T-helper 1 cell treated with Interleukin-12 subunit alpha and Interleukin-12 subunit beta and Interleukin-4 antibody, amounts not matched to agents 30 μg/mL and 1 μg/mL, for 36 hours (primary cell): ENCODE measurements at regions not wholly inside any gene's neighbourhood (a gene's known extent, or its start where the extent isn't known, plus 50 kb on each side); places are given as distances from the start of the nearest gene placed in this dataset.
A peak's percentile ranks its signal among the peaks of the same experiment; 100 is the strongest.
"Not testable (repeated sequence)": the region's sequence is repeated elsewhere in the genome, so short reads cannot be mapped to it uniquely, and the experiment has no call there.

Experiments used
- H3K27ac Mint-ChIP-seq: one replicate; pipeline ENCODE4 v1.8.0; 2021; ENCODE audit warnings: mild to moderate bottlenecking, mixed read lengths
- H3K27me3 Mint-ChIP-seq: one replicate; pipeline ENCODE4 v1.8.0; 2021; ENCODE audit warnings: low read depth, mixed read lengths
- H3K36me3 Mint-ChIP-seq: one replicate; pipeline ENCODE4 v1.8.0; 2021; ENCODE audit warnings: low read depth, mixed read lengths
- H3K4me1 Mint-ChIP-seq: one replicate; pipeline ENCODE4 v1.8.0; 2021; ENCODE audit warnings: low read depth, mixed read lengths
- H3K4me3 Mint-ChIP-seq: one replicate; pipeline ENCODE4 v1.8.0; 2021; ENCODE audit warnings: mild to moderate bottlenecking, moderate library complexity, mixed read lengths
- H3K9me3 Mint-ChIP-seq: one replicate; pipeline ENCODE4 v1.8.0; 2021; ENCODE audit warnings: mixed read lengths

DNA sequence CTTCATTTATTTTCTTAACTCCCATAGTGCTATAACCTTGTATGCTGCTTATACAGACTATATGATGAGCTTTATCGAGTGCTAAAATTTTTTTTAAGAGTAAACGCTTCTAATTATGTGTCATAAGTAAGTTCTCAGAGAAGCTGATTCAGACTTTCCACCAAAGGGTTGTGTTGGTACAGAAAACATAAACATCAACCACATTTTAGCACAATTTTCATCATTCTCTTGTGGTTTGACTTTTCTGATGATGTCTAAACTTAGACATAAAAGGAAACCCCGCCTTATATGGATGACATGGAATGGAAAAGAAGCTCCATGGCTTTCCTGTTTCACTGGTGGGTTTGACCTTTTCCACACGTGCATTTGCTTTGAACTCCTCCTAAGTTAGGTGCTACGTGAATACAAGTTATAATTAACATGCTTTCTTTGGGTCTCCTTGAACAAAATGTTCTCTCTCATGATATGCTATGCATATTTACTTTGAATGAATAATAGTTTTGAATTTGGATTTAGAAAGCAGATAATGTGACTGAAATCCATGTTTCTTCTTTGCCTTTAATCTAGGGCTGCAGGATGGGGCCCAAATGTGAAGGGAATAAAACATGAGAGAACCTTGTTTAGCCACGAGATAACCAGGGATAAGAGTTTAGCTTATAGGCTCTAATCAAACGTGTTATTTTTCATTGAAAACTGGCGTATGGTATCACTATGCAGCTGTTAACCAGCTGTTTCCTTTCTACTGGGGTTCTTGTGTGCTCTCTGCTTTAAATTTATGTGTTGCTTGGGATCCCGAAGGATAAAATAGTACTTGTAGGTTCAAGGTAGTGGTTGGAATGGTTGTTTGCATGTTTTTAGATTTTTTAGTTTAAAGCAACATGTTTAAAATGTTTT lies 127.1 kb upstream of the AHI1 start:
- Mint-ChIP-seq H3K36me3 (peaks cover 25% of the 10 kb centered on the region), H3K4me1 (peaks cover 35% of the 10 kb centered on the region), H3K27me3 (no peaks in the 10 kb centered on the region), H3K9me3 (peaks cover 37% of the 10 kb centered on the region), H3K4me3 (peak overlapping the region; percentile 12), H3K27ac (peak overlapping the region; percentile 90)

DNA sequence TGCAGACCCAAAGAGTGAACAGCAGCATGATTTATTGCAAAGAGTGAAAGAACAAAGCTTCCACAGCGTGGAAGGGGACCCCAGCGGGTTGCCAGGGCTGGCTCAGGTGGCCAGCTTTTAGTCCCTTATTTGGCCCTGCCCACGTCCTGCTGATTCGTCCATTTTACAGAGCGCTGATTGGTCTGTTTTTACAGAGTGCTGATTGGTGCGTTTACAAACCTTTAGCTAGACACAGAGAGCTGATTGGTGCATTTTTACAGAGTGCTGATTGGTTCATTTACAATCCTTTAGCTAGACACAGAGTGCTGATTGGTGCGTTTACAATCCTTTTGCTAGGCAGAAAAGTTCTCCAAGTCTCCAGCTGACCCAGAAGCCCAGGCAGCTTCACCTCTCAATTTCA lies 128.5 kb upstream of the AHI1 start:
- H3K27me3 Mint-ChIP-seq, H3K4me3 Mint-ChIP-seq: not testable (repeated sequence)
- peaks cover 32% of the 10 kb centered on the region for H3K9me3 Mint-ChIP-seq
- H3K4me1 Mint-ChIP-seq: peaks cover 35% of the 10 kb centered on the region
- peak overlapping the region; percentile 21 for H3K27ac Mint-ChIP-seq
- peaks cover 25% of the 10 kb centered on the region for H3K36me3 Mint-ChIP-seq

DNA sequence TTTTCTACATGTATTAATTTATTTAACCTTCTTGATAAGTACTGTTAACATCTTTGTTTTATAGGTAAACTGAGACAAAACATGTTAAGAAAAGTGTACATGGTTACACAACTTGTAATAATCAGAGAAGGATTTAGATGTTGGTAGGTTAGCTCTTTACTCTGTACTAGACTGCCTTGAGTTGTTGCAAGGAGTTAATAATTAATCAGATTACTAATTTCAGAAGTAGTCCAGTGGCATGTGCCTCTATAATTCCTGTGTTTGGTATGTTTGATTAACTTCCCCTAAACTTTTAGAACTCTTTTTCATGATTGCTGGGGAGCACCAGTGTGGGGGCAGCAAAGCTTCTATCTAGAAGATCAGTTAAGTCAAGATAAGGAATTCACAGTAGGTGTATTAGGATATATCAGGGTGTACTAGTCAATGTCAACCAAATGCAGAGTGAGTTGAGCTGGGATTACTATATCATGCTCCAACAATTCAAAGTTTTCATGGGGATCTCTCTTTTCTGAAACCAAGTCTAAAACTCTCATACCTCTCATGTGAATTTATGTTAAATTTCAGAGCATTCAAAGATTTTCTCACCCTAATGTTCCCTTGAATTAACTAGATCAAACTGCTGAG lies 129.7 kb upstream of the AHI1 start:
- no peaks in the 10 kb centered on the region for H3K27me3 Mint-ChIP-seq
- peaks cover 29% of the 10 kb centered on the region for H3K9me3 Mint-ChIP-seq
- H3K36me3 Mint-ChIP-seq: peaks cover 22% of the 10 kb centered on the region
- peak overlapping the region; percentile 31 for H3K27ac Mint-ChIP-seq
- peaks cover 36% of the 10 kb centered on the region for H3K4me1 Mint-ChIP-seq
- no peak overlapping the region for H3K4me3 Mint-ChIP-seq

DNA sequence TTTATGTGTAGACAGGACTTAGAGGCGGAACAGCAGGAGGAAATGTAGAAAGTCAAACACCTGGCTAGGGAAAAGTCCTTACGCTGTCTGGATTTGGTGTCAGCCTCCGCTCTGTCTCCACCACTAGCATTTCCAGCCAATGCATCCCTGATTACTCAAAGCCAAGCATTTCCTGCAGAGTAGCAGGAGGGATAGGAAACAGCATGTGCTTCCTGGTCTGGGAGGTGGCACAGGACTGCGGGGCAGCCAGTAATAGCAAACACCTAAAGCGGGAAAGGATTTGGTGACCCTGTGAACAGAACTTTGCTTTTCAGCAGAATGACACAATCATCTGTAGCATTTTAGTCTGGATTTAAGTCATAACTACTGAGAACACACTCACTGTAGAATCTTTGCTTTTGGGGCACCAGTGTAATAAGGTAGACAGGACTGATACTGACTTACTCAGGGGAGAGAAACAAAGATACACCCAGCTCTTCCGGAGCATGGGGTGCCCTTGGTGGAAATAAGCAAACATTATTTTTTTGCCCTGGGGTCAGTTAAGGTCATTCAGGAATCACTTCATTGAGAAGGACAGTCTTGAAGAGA lies 133.3 kb upstream of the AHI1 start:
- Mint-ChIP-seq H3K9me3 (peaks cover 19% of the 10 kb centered on the region), H3K36me3 (peaks cover 23% of the 10 kb centered on the region), H3K27me3 (no peaks in the 10 kb centered on the region), H3K27ac (no peak overlapping the region), H3K4me3 (no peak overlapping the region), H3K4me1 (peaks cover 14% of the 10 kb centered on the region)

DNA sequence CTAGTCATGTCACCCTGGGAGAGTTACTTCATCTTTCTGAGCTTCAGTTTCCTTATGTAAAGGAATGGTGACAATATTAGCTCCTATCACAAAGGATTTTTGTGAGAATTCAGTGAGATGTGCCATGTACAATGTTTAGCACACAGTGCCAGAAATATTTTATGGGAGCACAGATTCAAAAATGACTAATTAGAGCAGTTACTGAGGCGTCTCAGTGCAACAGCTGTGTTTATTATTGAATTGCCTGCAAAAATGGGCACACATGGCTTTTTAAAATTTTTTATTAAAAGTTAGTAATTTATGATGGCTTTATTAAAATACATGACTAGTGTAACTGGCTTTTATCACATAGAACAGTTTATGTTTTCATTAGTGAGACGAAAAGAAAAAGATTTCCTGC lies 134.3 kb upstream of the AHI1 start:
- Mint-ChIP-seq H3K27ac (no peak overlapping the region), H3K9me3 (peaks cover 16% of the 10 kb centered on the region), H3K27me3 (no peaks in the 10 kb centered on the region), H3K36me3 (peaks cover 24% of the 10 kb centered on the region), H3K4me1 (peaks cover 11% of the 10 kb centered on the region), H3K4me3 (no peak overlapping the region)

DNA sequence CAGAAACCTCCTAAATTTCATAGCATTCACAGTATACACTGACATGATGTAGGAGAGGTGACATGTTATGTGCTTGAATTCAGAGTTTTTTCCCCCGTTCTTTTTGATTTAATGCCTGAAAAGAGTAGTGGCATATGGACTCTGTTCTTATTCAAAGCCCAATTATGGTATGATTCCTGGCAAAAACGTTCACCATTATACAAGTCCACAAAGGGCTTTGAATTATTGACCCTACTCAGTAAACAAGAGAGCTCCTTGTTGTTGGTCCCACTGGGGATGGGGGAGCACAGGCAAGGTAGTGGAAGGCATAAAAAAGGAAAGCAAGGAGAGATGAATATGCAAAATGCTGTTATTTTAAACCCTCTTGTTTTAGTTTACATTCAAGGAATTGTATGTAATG lies 136.0 kb upstream of the AHI1 start:
- Mint-ChIP-seq H3K4me1 (peaks cover 13% of the 10 kb centered on the region), H3K36me3 (peaks cover 23% of the 10 kb centered on the region), H3K27me3 (no peaks in the 10 kb centered on the region)

DNA sequence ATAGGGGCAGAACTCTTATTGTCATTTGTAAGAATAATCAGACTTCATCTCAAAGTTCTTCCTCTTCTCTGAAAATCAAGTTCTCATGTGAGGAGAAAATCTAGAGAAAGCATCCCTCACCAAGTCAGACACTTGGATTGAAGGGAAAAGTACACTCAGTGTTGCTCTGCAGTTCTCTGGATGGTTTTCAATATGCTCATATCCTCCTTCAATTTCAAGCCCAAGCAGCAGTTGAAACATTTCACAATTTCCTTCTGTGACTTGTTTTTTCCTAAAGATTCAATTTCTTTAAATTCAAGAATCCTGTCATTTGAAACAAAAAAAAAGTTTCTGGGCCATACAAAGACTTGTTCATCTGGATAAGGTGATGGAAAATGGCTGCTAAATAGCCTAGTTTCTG lies 140.2 kb upstream of the AHI1 start:
- Mint-ChIP-seq H3K4me3 (no peak overlapping the region), H3K36me3 (peaks cover 35% of the 10 kb centered on the region), H3K27me3 (no peaks in the 10 kb centered on the region), H3K9me3 (peaks cover 15% of the 10 kb centered on the region), H3K27ac (peak overlapping the region; percentile 56), H3K4me1 (peaks cover 28% of the 10 kb centered on the region)

More for the DNA sequence above, 136.0 kb upstream of the AHI1 start:
- H3K27ac Mint-ChIP-seq: no peak overlapping the region
- peaks cover 11% of the 10 kb centered on the region for H3K9me3 Mint-ChIP-seq
- H3K4me3 Mint-ChIP-seq: no peak overlapping the region

DNA sequence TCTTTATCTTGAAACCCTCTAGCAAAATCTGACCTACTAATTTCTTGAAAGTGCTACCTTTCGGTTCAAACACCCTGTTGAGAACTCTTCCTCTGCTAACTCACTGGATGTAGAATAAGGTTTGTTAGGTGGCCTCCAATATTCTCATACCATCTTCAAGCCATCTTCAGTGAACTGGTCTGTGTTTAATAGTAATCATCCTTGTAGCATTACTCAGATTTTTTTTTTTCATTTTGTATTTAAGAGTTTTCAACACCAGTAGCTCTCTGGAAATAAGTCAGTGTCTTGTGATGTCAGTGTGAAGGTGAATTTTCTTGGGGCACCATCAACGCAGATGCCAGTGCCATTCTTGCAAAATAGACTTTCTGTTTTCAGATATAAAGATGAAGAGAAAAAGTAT lies 140.6 kb upstream of the AHI1 start:
- Mint-ChIP-seq H3K36me3 (peaks cover 39% of the 10 kb centered on the region), H3K9me3 (peaks cover 15% of the 10 kb centered on the region), H3K4me3 (no peak overlapping the region), H3K27me3 (no peaks in the 10 kb centered on the region), H3K4me1 (peaks cover 31% of the 10 kb centered on the region), H3K27ac (peak overlapping the region; percentile 56)

DNA sequence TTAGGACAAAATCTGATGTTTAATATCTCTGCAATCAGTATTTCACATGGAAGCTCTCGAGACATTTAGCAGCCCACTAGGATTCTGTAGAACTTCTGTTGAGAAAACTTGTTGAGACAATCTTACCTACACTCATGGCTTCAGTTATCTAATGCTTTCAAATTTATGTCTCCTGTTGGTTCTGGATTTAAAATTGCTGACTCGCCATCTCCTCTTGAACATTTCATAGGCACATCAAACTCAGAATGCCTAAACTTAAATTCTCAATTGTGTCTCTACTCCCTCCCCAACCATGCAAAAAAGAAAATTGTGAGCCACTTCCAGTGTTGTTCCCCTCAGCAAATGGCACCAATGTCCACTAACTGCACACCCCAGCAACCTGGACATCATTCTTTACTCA lies 142.5 kb upstream of the AHI1 start:
- H3K27ac Mint-ChIP-seq: peak overlapping the region; percentile 67
- peaks cover 33% of the 10 kb centered on the region for H3K36me3 Mint-ChIP-seq
- peaks cover 18% of the 10 kb centered on the region for H3K9me3 Mint-ChIP-seq
- H3K4me1 Mint-ChIP-seq: peaks cover 33% of the 10 kb centered on the region
- H3K27me3 Mint-ChIP-seq: no peaks in the 10 kb centered on the region
- no peak overlapping the region for H3K4me3 Mint-ChIP-seq

DNA sequence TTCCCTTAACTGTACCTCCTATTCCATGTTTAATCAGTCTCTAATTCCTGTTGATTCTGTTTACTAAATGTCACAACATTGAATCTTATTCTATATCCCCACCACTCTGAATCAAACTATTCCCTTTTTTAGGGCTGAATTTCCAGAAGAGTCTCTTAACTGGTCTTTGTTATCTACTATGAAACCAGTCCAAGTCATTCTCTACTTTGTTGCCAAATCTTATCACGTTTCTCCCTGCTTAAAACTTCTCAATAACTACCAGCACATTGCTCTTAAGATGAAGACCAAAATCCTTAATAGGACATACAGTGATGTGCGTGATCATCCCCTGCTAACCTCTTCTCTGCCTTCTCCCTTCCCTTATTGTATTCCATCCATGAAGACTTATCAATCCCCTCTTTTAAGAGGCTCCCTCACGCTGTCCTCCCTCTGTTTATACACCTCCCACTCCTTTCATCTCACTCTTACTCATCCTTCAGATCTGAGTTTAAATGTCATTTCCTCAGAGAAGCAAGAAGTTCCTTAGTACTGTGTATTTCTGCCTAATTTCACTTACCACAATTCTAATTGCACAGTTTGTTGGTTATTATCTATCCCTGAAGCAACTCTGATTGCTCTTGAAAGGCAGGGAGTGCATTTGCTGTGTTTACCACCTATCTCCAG lies 143.0 kb upstream of the AHI1 start:
- Mint-ChIP-seq H3K4me1 (peaks cover 35% of the 10 kb centered on the region), H3K27me3 (no peaks in the 10 kb centered on the region), H3K36me3 (peaks cover 33% of the 10 kb centered on the region), H3K27ac (peak overlapping the region; percentile 67), H3K4me3 (peak overlapping the region; percentile 26), H3K9me3 (peaks cover 18% of the 10 kb centered on the region)

DNA sequence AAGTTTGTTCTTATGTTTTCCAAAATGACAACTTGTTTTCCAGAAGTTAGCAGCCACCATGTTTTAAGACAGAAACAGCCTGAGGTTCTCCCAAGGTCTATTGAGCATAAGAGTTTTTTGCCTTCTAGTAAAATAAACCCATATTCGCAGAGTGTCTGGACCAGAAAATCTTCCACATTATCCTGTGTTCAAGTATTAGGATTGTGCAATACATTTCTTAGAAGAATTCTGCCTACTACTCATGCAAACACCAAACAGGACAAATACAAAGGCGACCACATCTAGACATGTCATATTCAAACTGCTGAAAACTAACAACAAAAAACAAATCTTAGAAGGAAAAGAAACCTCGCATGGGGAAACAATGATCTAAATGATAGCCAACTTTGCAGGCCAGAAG lies 145.4 kb upstream of the AHI1 start:
- Mint-ChIP-seq H3K4me3 (no peak overlapping the region), H3K4me1 (peaks cover 41% of the 10 kb centered on the region), H3K9me3 (peaks cover 22% of the 10 kb centered on the region), H3K27me3 (no peaks in the 10 kb centered on the region), H3K36me3 (peaks cover 28% of the 10 kb centered on the region), H3K27ac (peak overlapping the region; percentile 49)

DNA sequence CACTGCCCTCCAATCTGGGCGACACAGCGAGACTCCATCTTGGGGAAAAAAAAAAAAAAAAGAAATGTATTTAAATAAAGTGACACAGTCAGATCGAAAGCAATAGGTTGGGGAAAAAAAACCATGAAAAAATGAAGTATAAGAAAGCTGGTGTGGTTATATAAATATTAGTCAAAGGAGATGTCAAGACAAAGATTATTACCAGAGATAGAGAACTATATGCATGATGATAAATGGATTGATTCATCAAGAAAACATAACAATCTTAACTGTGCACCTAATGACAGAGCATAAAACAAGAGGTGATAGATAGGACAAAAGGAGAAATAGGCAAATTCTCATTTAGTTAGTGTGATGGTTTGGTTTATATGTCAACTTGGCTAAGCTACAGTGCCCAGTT lies 146.9 kb upstream of the AHI1 start:
- Mint-ChIP-seq H3K4me1 (peaks cover 36% of the 10 kb centered on the region), H3K27me3 (no peaks in the 10 kb centered on the region), H3K36me3 (peaks cover 27% of the 10 kb centered on the region), H3K4me3 (no peak overlapping the region), H3K9me3 (peaks cover 33% of the 10 kb centered on the region), H3K27ac (no peak overlapping the region)

DNA sequence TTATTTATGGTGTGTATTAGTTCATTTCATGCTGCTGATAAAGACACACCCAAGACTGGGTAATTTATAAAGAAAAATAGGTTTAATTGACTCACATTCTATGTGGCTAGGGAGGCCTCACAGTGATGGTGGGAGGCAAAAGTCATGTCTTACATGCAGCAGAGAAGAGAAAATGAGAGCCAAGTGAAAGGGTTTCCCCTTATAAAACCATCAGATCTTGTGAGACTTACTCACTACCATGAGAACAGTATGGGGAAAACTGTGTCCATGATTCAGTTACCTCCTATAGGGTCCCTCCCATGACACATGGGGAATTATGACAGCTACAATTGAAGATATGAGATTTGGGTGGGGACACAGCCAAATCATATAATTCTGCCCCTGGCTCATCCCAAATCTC lies 150.0 kb upstream of the AHI1 start:
- Mint-ChIP-seq H3K27ac (no peak overlapping the region), H3K4me3 (no peak overlapping the region), H3K9me3 (peaks cover 49% of the 10 kb centered on the region), H3K4me1 (peaks cover 27% of the 10 kb centered on the region), H3K27me3 (no peaks in the 10 kb centered on the region), H3K36me3 (peaks cover 31% of the 10 kb centered on the region)

DNA sequence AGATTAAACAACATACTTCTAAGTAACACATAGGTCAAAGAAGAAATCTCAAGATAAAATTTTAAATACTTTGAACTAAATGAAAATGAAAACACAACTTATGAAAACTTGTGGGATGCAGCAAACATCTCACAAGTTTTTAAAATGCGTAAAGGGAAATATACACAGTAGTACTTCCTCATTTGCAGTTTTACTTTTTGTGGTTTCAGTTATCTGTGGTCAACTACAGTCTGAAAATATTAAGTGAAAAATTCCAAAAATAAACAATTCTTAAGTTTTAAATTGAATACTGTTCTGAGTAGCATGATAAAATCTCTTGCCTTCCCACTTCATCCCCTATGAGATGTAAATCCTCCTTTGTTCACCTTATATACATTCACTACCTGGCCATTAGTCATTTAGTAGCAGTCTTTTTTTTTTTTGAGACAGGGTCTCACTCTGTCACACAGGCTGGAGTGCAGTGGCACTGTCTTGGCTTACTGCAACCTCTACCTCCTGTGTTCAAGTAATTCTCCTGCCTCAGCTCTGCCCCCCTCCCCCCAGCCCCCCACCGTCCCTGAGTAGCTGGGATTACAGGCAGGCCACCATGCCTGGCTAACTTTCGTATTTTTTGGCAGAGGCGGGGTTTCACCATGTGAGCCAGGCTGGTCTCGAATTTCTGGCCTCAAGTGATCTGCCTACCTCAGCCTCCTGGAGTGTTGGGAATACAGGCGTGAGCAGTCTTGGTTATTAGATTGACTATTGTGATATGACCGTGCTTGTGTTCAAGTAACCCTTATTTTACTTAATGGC lies 154.6 kb upstream of the AHI1 start:
- H3K36me3 Mint-ChIP-seq: peaks cover 31% of the 10 kb centered on the region
- peak overlapping the region; percentile 64 for H3K27ac Mint-ChIP-seq
- no peak overlapping the region for H3K4me3 Mint-ChIP-seq
- H3K4me1 Mint-ChIP-seq: peaks cover 6% of the 10 kb centered on the region
- peaks cover 56% of the 10 kb centered on the region for H3K9me3 Mint-ChIP-seq
- H3K27me3 Mint-ChIP-seq: no peaks in the 10 kb centered on the region
